Glomerular visceral epithelial cell (primary cell): ENCODE measurements at regions not wholly inside any gene's neighbourhood (a gene's known extent, or its start where the extent isn't known, plus 50 kb on each side); places are given as distances from the start of the nearest gene placed in this dataset.

ENCODE experiments used
- DNase-seq: peaks from one replicate; pipeline ENCODE4 v3.0.0-alpha.2; 2016; ENCODE audit errors: extremely low spot score

GRCh38 chr4:100970414-100970813 lies 376.9 kb downstream of the PPP3CA start:
- DNase-seq, result no peak

GRCh38 chr4:100969925-100970324 lies 377.4 kb downstream of the PPP3CA start:
- DNase-seq, result no peak

GRCh38 chr4:100968046-100968445 lies 379.3 kb downstream of the PPP3CA start:
- DNase-seq, result no peak

GRCh38 chr4:100963627-100964026 lies 383.7 kb downstream of the PPP3CA start:
- no peak for DNase-seq

- no peak for DNase-seq
Observed at GRCh38 chr4:100962698-100963097, 384.6 kb downstream of the PPP3CA start.

- no peak for DNase-seq
Observed at GRCh38 chr4:100960232-100960631, 387.1 kb downstream of the PPP3CA start.

GRCh38 chr4:100954046-100954445 lies 393.3 kb downstream of the PPP3CA start:
- no peak for DNase-seq

- no peak for DNase-seq
Observed at GRCh38 chr4:100953616-100954015, 393.7 kb downstream of the PPP3CA start.

GRCh38 chr4:100952590-100952989 lies 394.7 kb downstream of the PPP3CA start:
- no peak for DNase-seq

- DNase-seq, result no peak
Observed at GRCh38 chr4:100949350-100949935, 397.9 kb downstream of the PPP3CA start.

- no peak for DNase-seq
Observed at GRCh38 chr4:100948911-100949310, 398.4 kb downstream of the PPP3CA start.

- no peak for DNase-seq
Observed at GRCh38 chr4:100945789-100946188, 401.5 kb downstream of the PPP3CA start.

GRCh38 chr4:100938698-100939097 lies 408.6 kb downstream of the PPP3CA start:
- DNase-seq, result no peak

GRCh38 chr4:100936661-100937375 lies 410.5 kb downstream of the PPP3CA start:
- DNase-seq, result no peak

- DNase-seq, result peak; percentile 1
Observed at GRCh38 chr4:100935090-100935489, 412.2 kb downstream of the PPP3CA start.

- no peak for DNase-seq
Observed at GRCh38 chr4:100933628-100934027, 413.7 kb downstream of the PPP3CA start.

- no peak for DNase-seq
Observed at GRCh38 chr4:100929758-100930157, 411.9 kb upstream of the EMCN start.

- no peak for DNase-seq
Observed at GRCh38 chr4:100929135-100929534, 411.3 kb upstream of the EMCN start.

GRCh38 chr4:100926039-100926717 lies 408.4 kb upstream of the EMCN start:
- no peak for DNase-seq

GRCh38 chr4:100913685-100914084 lies 395.9 kb upstream of the EMCN start:
- DNase-seq, result no peak

GRCh38 chr4:100908540-100908939 lies 390.7 kb upstream of the EMCN start:
- DNase-seq, result no peak

GRCh38 chr4:100907465-100908454 lies 389.9 kb upstream of the EMCN start:
- DNase-seq, result peak; percentile 7
